Suppressor macrophage treated with lipopolysaccharide for 1 hour (primary cell): ENCODE measurements at regions not wholly inside any gene's neighbourhood (a gene's known extent, or its start where the extent isn't known, plus 50 kb on each side); places are given as distances from the start of the nearest gene placed in this dataset.
"Not testable (repeated sequence)": the region's sequence is repeated elsewhere in the genome, so short reads cannot be mapped to it uniquely, and the experiment has no call there.

ENCODE experiments used
- DNase-seq, 3 donors: peaks; one replicate each; pipeline ENCODE4 v3.0.0-alpha.2; 2020 to 2022

- DNase-seq = no peak
These were observed 471.0 kb upstream of the CDH7 start for GRCh38 chr18:65279668-65280305.

DNA sequence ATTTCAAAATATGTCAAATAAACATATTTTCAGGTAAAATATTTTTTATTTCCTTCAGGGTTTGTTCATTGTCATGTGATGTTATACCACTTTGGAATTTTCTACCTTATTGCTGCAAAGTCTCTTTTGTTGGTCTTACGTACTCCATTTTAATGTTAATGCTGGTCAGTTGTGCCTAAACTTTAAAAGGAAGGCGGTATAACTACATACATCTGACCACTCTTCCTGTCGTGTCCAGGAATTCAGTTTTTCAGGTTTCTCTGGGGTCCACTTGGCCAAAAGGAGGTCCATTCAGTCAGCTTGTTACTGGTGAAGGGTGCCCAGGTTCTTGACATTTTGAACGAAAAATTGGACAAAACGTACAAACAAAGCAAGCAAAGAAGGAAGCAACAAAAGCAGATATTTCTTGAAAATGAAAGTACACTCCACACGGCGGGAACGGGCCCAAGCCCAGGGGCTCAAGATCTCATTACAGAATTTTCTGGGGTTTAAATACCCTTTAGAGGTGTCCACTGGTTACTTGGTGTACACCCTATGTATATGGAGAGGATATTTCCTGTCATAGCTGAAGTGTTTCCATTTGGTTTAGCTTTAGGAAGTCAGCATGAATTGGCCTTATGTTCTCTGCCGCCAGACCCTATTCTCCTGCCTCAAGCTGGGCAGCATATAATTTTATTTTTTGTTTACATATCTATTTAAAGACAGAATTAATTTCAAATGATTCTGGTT is 471.7 kb upstream of the CDH7 start:
- no peak for DNase-seq

GRCh38 chr18:65269375-65269774 is 481.4 kb upstream of the CDH7 start:
- DNase-seq = no peak

DNA sequence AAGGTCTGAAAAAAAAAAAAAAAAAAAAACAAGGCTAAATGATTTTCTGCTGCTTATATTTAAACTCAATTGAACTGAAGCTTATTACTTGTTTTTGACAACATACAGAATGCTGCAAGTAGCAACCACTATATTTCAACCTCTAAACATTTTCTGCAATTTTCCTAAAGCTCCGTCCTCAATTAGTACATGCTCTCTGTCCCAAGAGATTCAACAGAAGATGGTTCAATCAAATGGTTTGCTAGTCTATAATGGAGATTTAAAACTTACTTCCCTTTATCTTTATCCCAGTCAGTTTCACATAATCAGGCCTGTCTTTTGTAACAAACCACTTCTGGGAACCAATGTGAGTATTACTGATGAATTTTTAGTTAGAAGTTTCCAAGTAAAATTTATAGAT is 485.1 kb upstream of the CDH7 start:
- DNase-seq = no peak

DNA sequence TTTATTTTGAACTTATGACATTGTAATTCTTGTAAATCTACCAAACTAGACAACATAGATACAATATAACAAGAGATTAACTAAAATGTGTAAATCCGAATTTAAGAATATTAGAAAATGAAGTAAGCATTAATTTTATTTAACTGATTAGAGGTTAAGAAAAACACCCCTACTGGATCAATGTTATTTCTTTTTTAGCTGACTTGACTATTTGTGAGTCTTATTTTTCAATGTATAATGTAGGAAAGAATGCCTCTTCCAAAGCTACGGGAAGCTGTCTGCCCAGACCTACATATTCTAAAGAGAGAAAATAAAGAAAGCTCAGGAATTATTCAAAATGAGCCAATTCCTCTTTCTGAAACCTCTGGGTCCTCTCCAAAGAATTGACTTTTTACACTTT is 490.8 kb upstream of the CDH7 start:
- no peak for DNase-seq

DNA sequence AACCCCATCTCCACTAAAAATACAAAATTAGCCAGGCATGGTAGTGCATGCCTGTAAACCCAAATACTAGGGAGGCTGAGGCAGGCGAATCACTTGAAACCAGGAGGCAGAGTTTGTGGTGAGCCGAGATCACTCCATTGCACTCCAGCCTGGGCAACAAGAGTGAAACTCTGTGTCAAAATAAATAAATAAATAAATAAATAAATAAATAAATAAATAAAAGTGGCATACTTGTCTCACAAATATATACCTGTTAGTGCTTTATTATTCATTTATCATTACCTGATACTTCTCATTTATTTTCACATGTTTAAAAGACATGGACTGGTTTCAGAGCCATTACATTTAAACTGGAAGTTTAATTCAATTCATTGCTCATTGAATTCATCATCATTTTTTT is 491.4 kb upstream of the CDH7 start:
- no peak for DNase-seq

GRCh38 chr18:65257149-65257548 is 493.7 kb upstream of the CDH7 start:
- DNase-seq = no peak

DNA sequence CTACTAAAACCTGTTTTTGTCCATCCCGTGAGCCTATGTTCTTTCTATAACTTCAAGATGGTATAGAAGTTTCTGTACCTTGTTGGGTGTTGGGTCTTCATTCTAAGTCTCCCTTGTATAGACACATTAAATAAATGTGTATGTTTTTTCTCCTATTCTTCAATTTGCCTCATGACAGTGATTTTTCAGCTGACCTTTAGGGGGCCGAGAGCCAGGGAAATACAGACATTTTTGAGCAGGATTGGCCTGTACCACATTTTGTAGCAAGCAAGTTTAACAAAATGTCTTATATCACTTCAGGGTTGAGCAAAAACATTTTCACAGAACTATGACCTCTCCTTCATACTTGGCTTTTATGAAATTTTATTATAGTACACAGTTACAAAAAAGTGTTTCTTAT is 495.4 kb upstream of the CDH7 start:
- no peak for DNase-seq

- DNase-seq = no peak
These were observed 511.0 kb upstream of the CDH7 start for GRCh38 chr18:65239787-65240186.

DNA sequence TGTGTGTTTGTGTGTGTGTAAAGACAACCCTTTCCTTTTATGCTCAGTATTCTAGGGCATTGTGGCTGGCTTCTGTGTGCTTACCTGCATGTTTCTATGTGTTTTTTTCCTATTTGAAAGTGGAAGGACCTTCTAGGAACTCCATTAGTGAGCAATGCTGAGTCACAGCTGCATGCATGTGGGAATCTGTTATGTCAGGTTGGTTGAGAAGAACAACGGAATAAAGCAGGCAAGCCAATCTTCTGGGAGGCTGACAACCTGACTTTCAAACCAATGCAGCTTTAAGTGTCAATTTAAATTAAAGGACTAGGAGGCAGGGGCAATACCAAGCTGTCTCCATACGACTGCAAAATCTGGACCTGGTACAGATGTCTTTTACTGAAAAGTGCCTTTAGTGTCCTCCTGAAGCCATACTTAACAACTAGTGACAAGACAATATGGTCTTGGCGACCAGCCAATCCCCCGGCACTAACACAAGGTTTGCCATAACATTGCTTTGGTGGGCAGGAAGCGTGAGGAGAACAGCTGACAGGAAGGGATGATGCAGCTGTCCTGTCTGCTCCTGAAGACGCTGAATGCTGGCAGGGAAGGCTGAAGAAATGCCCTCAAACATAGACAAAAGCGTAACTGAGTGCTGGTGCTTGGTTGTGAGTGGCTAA is 514.7 kb upstream of the CDH7 start:
- no peak for DNase-seq

DNA sequence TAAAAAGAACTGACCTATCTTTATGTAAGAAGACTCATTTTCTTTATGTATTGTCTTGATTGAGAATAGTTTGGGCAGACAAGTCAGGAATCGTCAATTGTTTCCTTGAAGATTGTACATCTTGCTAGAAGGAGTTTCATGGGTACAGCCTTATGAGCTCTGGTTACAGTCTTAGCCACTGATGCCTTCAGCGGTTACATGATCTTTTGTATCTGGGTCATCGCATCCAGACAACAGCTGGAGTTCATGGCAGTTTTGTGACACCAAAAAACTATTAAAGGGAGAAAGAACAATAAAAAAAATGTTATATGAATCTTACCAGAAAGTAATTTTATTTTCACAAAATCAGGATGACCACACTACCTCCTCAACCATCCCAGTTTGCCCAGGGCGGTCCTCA is 520.5 kb upstream of the CDH7 start:
- DNase-seq = no peak

- DNase-seq = no peak
These were observed 522.8 kb upstream of the CDH7 start for GRCh38 chr18:65227970-65228369.

- no peak for DNase-seq
These were observed 529.1 kb upstream of the CDH7 start for GRCh38 chr18:65221736-65222135.

GRCh38 chr18:65221115-65221514 is 529.7 kb upstream of the CDH7 start:
- no peak for DNase-seq

GRCh38 chr18:65215865-65216466 is 534.8 kb upstream of the CDH7 start:
- DNase-seq = no peak

DNA sequence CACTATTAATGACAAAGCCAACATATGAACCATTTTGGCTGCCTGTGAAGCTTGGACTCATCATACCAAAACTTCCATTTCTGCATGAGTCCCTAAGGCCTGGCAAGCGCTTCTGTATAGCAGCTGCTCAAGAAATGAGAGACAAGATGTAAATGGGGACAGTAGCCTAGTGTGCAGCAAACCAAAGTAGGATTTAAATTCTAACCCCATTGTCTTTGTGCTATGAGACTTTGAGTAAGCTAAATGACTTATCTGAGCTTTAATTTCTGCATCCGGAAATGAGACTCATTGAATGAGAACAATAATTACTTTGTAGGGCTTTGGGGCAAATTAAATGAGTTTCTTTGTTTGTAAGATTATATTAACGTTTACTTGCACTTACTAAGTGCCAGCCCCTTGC is 536.4 kb upstream of the CDH7 start:
- no peak for DNase-seq

GRCh38 chr18:65206551-65207260 is 544.1 kb upstream of the CDH7 start:
- no peak for DNase-seq

DNA sequence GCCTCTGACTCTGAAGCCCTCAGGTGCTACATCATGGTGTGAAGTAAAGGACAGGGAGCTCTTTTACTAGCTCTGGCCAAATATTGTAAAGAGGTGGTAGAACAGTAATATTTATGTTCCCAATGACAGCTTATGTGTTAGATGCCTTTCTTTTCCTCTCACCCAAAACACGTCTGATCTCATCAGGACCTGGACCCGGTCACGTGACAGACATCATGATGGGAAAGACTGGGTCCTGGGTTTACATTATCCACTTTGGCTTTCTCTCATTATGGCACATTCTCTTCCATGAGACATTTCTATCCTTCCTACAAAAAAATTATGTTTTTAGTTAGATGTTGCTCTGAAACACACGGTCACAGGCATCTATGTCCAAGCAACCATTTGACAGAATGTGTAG is 548.7 kb upstream of the CDH7 start:
- DNase-seq = no peak

- DNase-seq = no peak
These were observed 575.1 kb upstream of the CDH7 start for GRCh38 chr18:65175681-65176080.

DNA sequence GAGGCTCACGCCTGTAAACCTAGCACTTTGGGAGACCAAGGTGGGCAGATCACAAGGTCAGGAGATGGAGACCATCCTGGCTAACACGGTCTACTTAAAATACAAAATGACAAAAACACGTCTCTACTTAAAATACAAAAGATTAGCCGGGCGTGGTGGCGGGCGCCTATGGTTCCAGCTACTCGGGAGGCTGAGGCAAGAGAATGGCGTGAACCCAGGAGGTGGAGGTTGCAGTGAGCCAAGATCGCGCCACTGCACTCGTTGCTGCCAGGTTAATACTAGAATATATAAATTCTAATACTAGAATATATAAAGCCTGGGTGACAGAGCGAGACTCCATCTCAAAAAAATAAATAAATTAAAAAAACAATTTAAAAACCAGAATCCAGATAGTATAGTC is 588.7 kb upstream of the CDH7 start:
- DNase-seq = not testable (repeated sequence)

- DNase-seq = no peak
These were observed 604.3 kb upstream of the CDH7 start for GRCh38 chr18:65146482-65147021.

- no peak for DNase-seq
These were observed 605.5 kb upstream of the CDH7 start for GRCh38 chr18:65145312-65145711.

DNA sequence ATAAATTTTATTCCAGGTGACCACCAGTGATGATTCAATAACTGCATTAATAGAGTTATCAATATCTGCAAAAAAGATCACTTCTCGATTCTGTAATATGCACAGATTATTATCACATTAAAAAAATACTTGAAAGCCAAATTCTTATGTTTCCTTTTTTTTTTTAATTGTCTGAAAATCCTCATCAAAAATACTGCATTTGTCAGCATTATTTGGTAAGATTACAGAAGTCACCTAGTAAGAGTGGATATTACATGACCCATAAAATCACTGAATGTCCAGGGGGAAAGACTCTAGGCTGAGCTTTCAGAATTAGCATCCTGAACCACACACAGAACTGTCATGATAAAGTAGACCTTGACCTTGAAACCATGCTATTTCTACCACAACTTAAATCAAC is 617.2 kb upstream of the CDH7 start:
- no peak for DNase-seq
